CD4-positive, alpha-beta T cell treated with Interleukin-12 subunit alpha and Interleukin-12 subunit beta, for 1 hour (primary cell): ENCODE measurements at regions not wholly inside any gene's neighbourhood (a gene's known extent, or its start where the extent isn't known, plus 50 kb on each side); places are given as distances from the start of the nearest gene placed in this dataset.
"Not testable (repeated sequence)": the region's sequence is repeated elsewhere in the genome, so short reads cannot be mapped to it uniquely, and the experiment has no call there.

Experiments
- DNase-seq: peaks from one replicate; pipeline ENCODE4 v3.0.0-alpha.2; 2020

- no peak for DNase-seq
Observed at GRCh38 chr3:152891678-152892077, 56.7 kb downstream of the P2RY1 start.

- DNase-seq: no peak
Observed at GRCh38 chr3:152892446-152892845, 57.5 kb downstream of the P2RY1 start.

- no peak for DNase-seq
Observed at GRCh38 chr3:152893647-152894046, 58.7 kb downstream of the P2RY1 start.

GRCh38 chr3:152899306-152899705, 64.4 kb downstream of the P2RY1 start:
- DNase-seq: no peak

GRCh38 chr3:152902141-152902669, 67.3 kb downstream of the P2RY1 start:
- no peak for DNase-seq

- no peak for DNase-seq
Observed at GRCh38 chr3:152905631-152906030, 70.7 kb downstream of the P2RY1 start.

- DNase-seq: no peak
Observed at GRCh38 chr3:152909180-152909883, 74.4 kb downstream of the P2RY1 start.

- DNase-seq: no peak
Observed at GRCh38 chr3:152910211-152910610, 75.3 kb downstream of the P2RY1 start.

- no peak for DNase-seq
Observed at GRCh38 chr3:152910966-152911365, 76.0 kb downstream of the P2RY1 start.

GRCh38 chr3:152914743-152915142, 79.8 kb downstream of the P2RY1 start:
- DNase-seq: not testable (repeated sequence)

GRCh38 chr3:152915695-152916094, 80.8 kb downstream of the P2RY1 start:
- DNase-seq: no peak

- DNase-seq: no peak
Observed at GRCh38 chr3:152916753-152917279, 81.9 kb downstream of the P2RY1 start.

- no peak for DNase-seq
Observed at GRCh38 chr3:152921351-152921750, 86.4 kb downstream of the P2RY1 start.

- DNase-seq: no peak
Observed at GRCh38 chr3:152922554-152922953, 87.6 kb downstream of the P2RY1 start.

- DNase-seq: no peak
Observed at GRCh38 chr3:152927131-152927530, 92.2 kb downstream of the P2RY1 start.

- DNase-seq: no peak
Observed at GRCh38 chr3:152930516-152930915, 95.6 kb downstream of the P2RY1 start.

- DNase-seq: no peak
Observed at GRCh38 chr3:152937234-152937633, 102.3 kb downstream of the P2RY1 start.

GRCh38 chr3:152938974-152939636, 104.2 kb downstream of the P2RY1 start:
- DNase-seq: no peak

- DNase-seq: no peak
Observed at GRCh38 chr3:152941859-152942258, 106.9 kb downstream of the P2RY1 start.

- no peak for DNase-seq
Observed at GRCh38 chr3:152942366-152942765, 107.4 kb downstream of the P2RY1 start.

- DNase-seq: no peak
Observed at GRCh38 chr3:152943645-152944044, 108.7 kb downstream of the P2RY1 start.

GRCh38 chr3:152944671-152945070, 109.7 kb downstream of the P2RY1 start:
- DNase-seq: no peak

GRCh38 chr3:152945556-152945955, 110.6 kb downstream of the P2RY1 start:
- DNase-seq: no peak

- no peak for DNase-seq
Observed at GRCh38 chr3:152957491-152957890, 122.6 kb downstream of the P2RY1 start.
